ENCODE measurements at regions not wholly inside any gene's neighbourhood (a gene's known extent, or its start where the extent isn't known, plus 50 kb on each side); places are given as distances from the start of the nearest gene placed in this dataset.

- no peak overlapping the region for H3K4me3 Mint-ChIP-seq
- peaks cover 8% of the 10 kb centered on the region for H3K27me3 Mint-ChIP-seq (ENCODE audit: low read depth)
- H3K36me3 Mint-ChIP-seq (ENCODE audit: low read depth), result no peaks in the 10 kb centered on the region
- peaks cover 20% of the 10 kb centered on the region for H3K9me3 Mint-ChIP-seq
- H3K27ac Mint-ChIP-seq, result no peak overlapping the region
- H3K4me1 Mint-ChIP-seq (ENCODE audit: low read depth), result no peaks in the 10 kb centered on the region
Observed at GRCh38 chr17:5794881-5795506, 210.7 kb upstream of the NLRP1 start.

GRCh38 chr17:5797447-5798050, 213.2 kb upstream of the NLRP1 start:
- no peaks in the 10 kb centered on the region for H3K36me3 Mint-ChIP-seq (ENCODE audit: low read depth)
- H3K27me3 Mint-ChIP-seq (ENCODE audit: low read depth), result peaks cover 13% of the 10 kb centered on the region
- peaks cover 7% of the 10 kb centered on the region for H3K9me3 Mint-ChIP-seq
- H3K4me3 Mint-ChIP-seq, result no peak overlapping the region
- no peak overlapping the region for H3K27ac Mint-ChIP-seq
- no peaks in the 10 kb centered on the region for H3K4me1 Mint-ChIP-seq (ENCODE audit: low read depth)

- Mint-ChIP-seq H3K27ac (no peak overlapping the region), H3K4me1 (ENCODE audit: low read depth) (no peaks in the 10 kb centered on the region), H3K9me3 (peaks cover 1% of the 10 kb centered on the region), H3K36me3 (ENCODE audit: low read depth) (no peaks in the 10 kb centered on the region), H3K27me3 (ENCODE audit: low read depth) (peaks cover 13% of the 10 kb centered on the region), H3K4me3 (no peak overlapping the region)
Observed at GRCh38 chr17:5798094-5798493, 213.8 kb upstream of the NLRP1 start.

- H3K27me3 Mint-ChIP-seq (ENCODE audit: low read depth), result peaks cover 21% of the 10 kb centered on the region
Observed at GRCh38 chr17:5800131-5800530, 215.8 kb upstream of the NLRP1 start.

GRCh38 chr17:5800646-5801045, 216.3 kb upstream of the NLRP1 start:
- Mint-ChIP-seq H3K36me3 (ENCODE audit: low read depth) (no peaks in the 10 kb centered on the region), H3K27me3 (ENCODE audit: low read depth) (peaks cover 24% of the 10 kb centered on the region)

More at GRCh38 chr17:5800131-5800530, 215.8 kb upstream of the NLRP1 start:
- Mint-ChIP-seq H3K27ac (no peak overlapping the region), H3K9me3 (peaks cover 6% of the 10 kb centered on the region), H3K4me3 (no peak overlapping the region), H3K4me1 (ENCODE audit: low read depth) (no peaks in the 10 kb centered on the region), H3K36me3 (ENCODE audit: low read depth) (no peaks in the 10 kb centered on the region)

GRCh38 chr17:5804251-5804650, 219.9 kb upstream of the NLRP1 start:
- H3K27me3 Mint-ChIP-seq (ENCODE audit: low read depth), result peaks cover 24% of the 10 kb centered on the region

More at GRCh38 chr17:5800646-5801045, 216.3 kb upstream of the NLRP1 start:
- Mint-ChIP-seq H3K27ac (no peak overlapping the region), H3K4me1 (ENCODE audit: low read depth) (no peaks in the 10 kb centered on the region), H3K9me3 (peaks cover 6% of the 10 kb centered on the region), H3K4me3 (no peak overlapping the region)

GRCh38 chr17:5809056-5809455, 224.7 kb upstream of the NLRP1 start:
- no peak overlapping the region for H3K4me3 Mint-ChIP-seq
- H3K4me1 Mint-ChIP-seq (ENCODE audit: low read depth), result no peaks in the 10 kb centered on the region

More at GRCh38 chr17:5804251-5804650, 219.9 kb upstream of the NLRP1 start:
- H3K36me3 Mint-ChIP-seq (ENCODE audit: low read depth), result no peaks in the 10 kb centered on the region
- no peaks in the 10 kb centered on the region for H3K4me1 Mint-ChIP-seq (ENCODE audit: low read depth)
- H3K4me3 Mint-ChIP-seq, result no peak overlapping the region
- no peak overlapping the region for H3K27ac Mint-ChIP-seq
- peaks cover 10% of the 10 kb centered on the region for H3K9me3 Mint-ChIP-seq

GRCh38 chr17:5809580-5810188, 225.4 kb upstream of the NLRP1 start:
- H3K4me1 Mint-ChIP-seq (ENCODE audit: low read depth), result no peaks in the 10 kb centered on the region
- peaks cover 5% of the 10 kb centered on the region for H3K36me3 Mint-ChIP-seq (ENCODE audit: low read depth)
- no peak overlapping the region for H3K4me3 Mint-ChIP-seq
- H3K27ac Mint-ChIP-seq, result no peak overlapping the region
- H3K9me3 Mint-ChIP-seq, result peaks cover 23% of the 10 kb centered on the region
- peaks cover 6% of the 10 kb centered on the region for H3K27me3 Mint-ChIP-seq (ENCODE audit: low read depth)

More at GRCh38 chr17:5809056-5809455, 224.7 kb upstream of the NLRP1 start:
- Mint-ChIP-seq H3K36me3 (ENCODE audit: low read depth) (peaks cover 5% of the 10 kb centered on the region), H3K9me3 (peaks cover 23% of the 10 kb centered on the region), H3K27me3 (ENCODE audit: low read depth) (peaks cover 7% of the 10 kb centered on the region), H3K27ac (no peak overlapping the region)

GRCh38 chr17:5812590-5812989, 228.3 kb upstream of the NLRP1 start:
- H3K27me3 Mint-ChIP-seq (ENCODE audit: low read depth), result no peaks in the 10 kb centered on the region
- peaks cover 19% of the 10 kb centered on the region for H3K9me3 Mint-ChIP-seq
- no peak overlapping the region for H3K27ac Mint-ChIP-seq
- H3K4me3 Mint-ChIP-seq, result no peak overlapping the region
- H3K4me1 Mint-ChIP-seq (ENCODE audit: low read depth), result no peaks in the 10 kb centered on the region
- H3K36me3 Mint-ChIP-seq (ENCODE audit: low read depth), result peaks cover 5% of the 10 kb centered on the region

- no peak overlapping the region for H3K27ac Mint-ChIP-seq
- H3K9me3 Mint-ChIP-seq, result peaks cover 19% of the 10 kb centered on the region
- H3K4me1 Mint-ChIP-seq (ENCODE audit: low read depth), result no peaks in the 10 kb centered on the region
- peaks cover 5% of the 10 kb centered on the region for H3K36me3 Mint-ChIP-seq (ENCODE audit: low read depth)
- H3K27me3 Mint-ChIP-seq (ENCODE audit: low read depth), result no peaks in the 10 kb centered on the region
- H3K4me3 Mint-ChIP-seq, result no peak overlapping the region
Observed at GRCh38 chr17:5813357-5813756, 229.0 kb upstream of the NLRP1 start.

- Mint-ChIP-seq H3K36me3 (ENCODE audit: low read depth) (peaks cover 3% of the 10 kb centered on the region), H3K27ac (no peak overlapping the region), H3K4me1 (ENCODE audit: low read depth) (no peaks in the 10 kb centered on the region), H3K4me3 (no peak overlapping the region), H3K9me3 (peaks cover 10% of the 10 kb centered on the region), H3K27me3 (ENCODE audit: low read depth) (no peaks in the 10 kb centered on the region)
Observed at GRCh38 chr17:5815396-5815795, 231.1 kb upstream of the NLRP1 start.

- Mint-ChIP-seq H3K27me3 (ENCODE audit: low read depth) (no peaks in the 10 kb centered on the region), H3K27ac (no peak overlapping the region), H3K9me3 (no peaks in the 10 kb centered on the region), H3K4me3 (no peak overlapping the region), H3K4me1 (ENCODE audit: low read depth) (no peaks in the 10 kb centered on the region), H3K36me3 (ENCODE audit: low read depth) (no peaks in the 10 kb centered on the region)
Observed at GRCh38 chr17:5816491-5817070, 232.3 kb upstream of the NLRP1 start.

- Mint-ChIP-seq H3K9me3 (no peaks in the 10 kb centered on the region), H3K4me3 (no peak overlapping the region), H3K27ac (no peak overlapping the region), H3K36me3 (ENCODE audit: low read depth) (no peaks in the 10 kb centered on the region), H3K27me3 (ENCODE audit: low read depth) (no peaks in the 10 kb centered on the region), H3K4me1 (ENCODE audit: low read depth) (no peaks in the 10 kb centered on the region)
Observed at GRCh38 chr17:5817475-5818395, 233.4 kb upstream of the NLRP1 start.

GRCh38 chr17:5819396-5819795, 235.1 kb upstream of the NLRP1 start:
- Mint-ChIP-seq H3K4me1 (ENCODE audit: low read depth) (no peaks in the 10 kb centered on the region), H3K36me3 (ENCODE audit: low read depth) (no peaks in the 10 kb centered on the region), H3K4me3 (no peak overlapping the region), H3K27me3 (ENCODE audit: low read depth) (no peaks in the 10 kb centered on the region), H3K9me3 (no peaks in the 10 kb centered on the region), H3K27ac (no peak overlapping the region)

Measured in T-helper 1 cell treated with Interleukin-12 subunit alpha and Interleukin-12 subunit beta and Interleukin-4 antibody, amounts not matched to agents 30 μg/mL and 1 μg/mL, for 36 hours (primary cell).